Daoy (cell line): ENCODE measurements at regions not wholly inside any gene's neighbourhood (a gene's known extent, or its start where the extent isn't known, plus 50 kb on each side); places are given as distances from the start of the nearest gene placed in this dataset.

Experiments used
- DNase-seq: peaks from one replicate; pipeline ENCODE4 v3.0.0-alpha.2; 2015; ENCODE audit warnings: low read depth

- DNase-seq, result no peak
Measured at GRCh38 chr3:117557464-117558090, 848.0 kb downstream of the TUSC7 start.

GRCh38 chr3:117558681-117559080 is 849.1 kb downstream of the TUSC7 start:
- no peak for DNase-seq

GRCh38 chr3:117562000-117562399 is 852.4 kb downstream of the TUSC7 start:
- no peak for DNase-seq

GRCh38 chr3:117563063-117563462 is 853.5 kb downstream of the TUSC7 start:
- no peak for DNase-seq

GRCh38 chr3:117565777-117566176 is 856.2 kb downstream of the TUSC7 start:
- no peak for DNase-seq

- no peak for DNase-seq
Measured at GRCh38 chr3:117566926-117567325, 857.3 kb downstream of the TUSC7 start.

GRCh38 chr3:117567382-117567781 is 857.8 kb downstream of the TUSC7 start:
- DNase-seq, result no peak

- DNase-seq, result no peak
Measured at GRCh38 chr3:117567906-117568305, 858.3 kb downstream of the TUSC7 start.

GRCh38 chr3:117572786-117573185 is 863.2 kb downstream of the TUSC7 start:
- no peak for DNase-seq

GRCh38 chr3:117580806-117581205 is 871.2 kb downstream of the TUSC7 start:
- DNase-seq, result no peak

GRCh38 chr3:117586161-117586560 is 876.6 kb downstream of the TUSC7 start:
- no peak for DNase-seq

GRCh38 chr3:117587416-117587815 is 877.8 kb downstream of the TUSC7 start:
- DNase-seq, result no peak

GRCh38 chr3:117589454-117589853 is 879.9 kb downstream of the TUSC7 start:
- DNase-seq, result peak; percentile 34

- DNase-seq, result no peak
Measured at GRCh38 chr3:117595615-117596014, 886.0 kb downstream of the TUSC7 start.

- DNase-seq, result no peak
Measured at GRCh38 chr3:117596503-117596902, 886.9 kb downstream of the TUSC7 start.

- DNase-seq, result no peak
Measured at GRCh38 chr3:117597865-117598264, 888.3 kb downstream of the TUSC7 start.

- no peak for DNase-seq
Measured at GRCh38 chr3:117600112-117600511, 890.5 kb downstream of the TUSC7 start.

GRCh38 chr3:117600666-117601065 is 891.1 kb downstream of the TUSC7 start:
- peak; percentile 36 for DNase-seq

GRCh38 chr3:117602058-117602644 is 892.6 kb downstream of the TUSC7 start:
- no peak for DNase-seq

- no peak for DNase-seq
Measured at GRCh38 chr3:117603097-117603496, 893.5 kb downstream of the TUSC7 start.

- DNase-seq, result no peak
Measured at GRCh38 chr3:117606866-117607265, 897.3 kb downstream of the TUSC7 start.

- DNase-seq, result no peak
Measured at GRCh38 chr3:117609330-117609729, 899.8 kb downstream of the TUSC7 start.

GRCh38 chr3:117610156-117610555 is 900.6 kb downstream of the TUSC7 start:
- no peak for DNase-seq

- DNase-seq, result no peak
Measured at GRCh38 chr3:117611211-117611610, 901.6 kb downstream of the TUSC7 start.
